ENCODE measurements at regions not wholly inside any gene's neighbourhood (a gene's known extent, or its start where the extent isn't known, plus 50 kb on each side); places are given as distances from the start of the nearest gene placed in this dataset.

DNA sequence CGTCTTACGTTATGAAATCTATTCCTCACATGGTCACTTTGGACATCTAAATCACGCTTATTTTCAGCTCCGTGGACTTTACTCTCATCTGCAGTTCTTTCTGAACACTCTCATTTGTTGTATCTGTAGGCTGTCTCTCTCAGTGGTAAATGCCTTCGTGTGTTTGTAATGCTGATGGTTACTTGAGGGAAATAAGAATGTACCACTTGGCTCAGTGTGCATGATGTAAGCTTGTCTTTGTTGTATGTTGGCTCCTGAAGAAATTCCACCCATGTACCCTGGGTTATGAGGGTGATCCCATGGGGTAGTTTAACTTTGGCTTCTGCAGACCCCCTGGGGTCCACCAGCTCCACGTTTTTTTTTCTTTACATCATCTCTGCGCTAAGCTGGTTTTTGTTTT, 378.4 kb downstream of the SETD4 start:
- peaks cover 40% of the 10 kb centered on the region for H3K27me3 ChIP-seq (ENCODE audit: low read depth)
- intact Hi-C loops (cut with micrococcal nuclease), result no loop called here
- H3K27ac ChIP-seq (replicated peaks), result no peak overlapping the region
- no peak overlapping the region for H3K4me3 ChIP-seq
- no peaks in the 10 kb centered on the region for H3K9me3 ChIP-seq (replicated peaks)
- no peaks in the 10 kb centered on the region for H3K4me1 ChIP-seq
- TF ChIP-seq, protein P1, sequence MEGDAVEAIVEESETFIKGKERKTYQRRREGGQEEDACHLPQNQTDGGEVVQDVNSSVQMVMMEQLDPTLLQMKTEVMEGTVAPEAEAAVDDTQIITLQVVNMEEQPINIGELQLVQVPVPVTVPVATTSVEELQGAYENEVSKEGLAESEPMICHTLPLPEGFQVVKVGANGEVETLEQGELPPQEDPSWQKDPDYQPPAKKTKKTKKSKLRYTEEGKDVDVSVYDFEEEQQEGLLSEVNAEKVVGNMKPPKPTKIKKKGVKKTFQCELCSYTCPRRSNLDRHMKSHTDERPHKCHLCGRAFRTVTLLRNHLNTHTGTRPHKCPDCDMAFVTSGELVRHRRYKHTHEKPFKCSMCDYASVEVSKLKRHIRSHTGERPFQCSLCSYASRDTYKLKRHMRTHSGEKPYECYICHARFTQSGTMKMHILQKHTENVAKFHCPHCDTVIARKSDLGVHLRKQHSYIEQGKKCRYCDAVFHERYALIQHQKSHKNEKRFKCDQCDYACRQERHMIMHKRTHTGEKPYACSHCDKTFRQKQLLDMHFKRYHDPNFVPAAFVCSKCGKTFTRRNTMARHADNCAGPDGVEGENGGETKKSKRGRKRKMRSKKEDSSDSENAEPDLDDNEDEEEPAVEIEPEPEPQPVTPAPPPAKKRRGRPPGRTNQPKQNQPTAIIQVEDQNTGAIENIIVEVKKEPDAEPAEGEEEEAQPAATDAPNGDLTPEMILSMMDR (IDR thresholded peaks at IDR 0.05; ENCODE audit: borderline replicate concordance), result no peak
- DNase-seq, result no peak
- no peaks in the 10 kb centered on the region for H3K36me3 ChIP-seq

DNA sequence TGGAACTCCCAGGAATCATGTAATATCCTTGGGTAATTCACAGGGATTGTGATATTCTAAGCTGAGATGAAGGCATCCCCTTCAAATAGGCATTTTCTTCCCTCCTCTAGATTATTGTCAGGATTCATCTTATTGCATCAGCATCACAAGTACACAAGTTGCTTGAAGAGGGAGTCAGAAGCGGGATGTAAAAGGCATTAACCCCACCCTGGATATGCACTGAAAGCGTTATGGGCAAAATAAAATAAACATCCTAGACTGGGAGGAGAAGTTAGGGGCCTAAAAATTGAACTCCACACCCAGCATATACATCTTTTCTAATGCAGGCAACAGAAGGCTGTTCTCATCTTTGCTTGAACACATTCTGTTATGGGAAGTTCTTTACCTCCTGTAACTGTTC, 381.2 kb downstream of the SETD4 start:
- TF ChIP-seq, protein P1 (IDR thresholded peaks at IDR 0.05; ENCODE audit: borderline replicate concordance), result no peak
- Histone ChIP-seq H3K36me3 (no peaks in the 10 kb centered on the region), H3K4me1 (no peaks in the 10 kb centered on the region), H3K9me3 (replicated peaks) (no peaks in the 10 kb centered on the region), H3K27me3 (ENCODE audit: low read depth) (peaks cover 43% of the 10 kb centered on the region), H3K4me3 (no peak overlapping the region), H3K27ac (replicated peaks) (no peak overlapping the region)
- no peak for DNase-seq
- intact Hi-C loops (cut with micrococcal nuclease), result no loop called here

DNA sequence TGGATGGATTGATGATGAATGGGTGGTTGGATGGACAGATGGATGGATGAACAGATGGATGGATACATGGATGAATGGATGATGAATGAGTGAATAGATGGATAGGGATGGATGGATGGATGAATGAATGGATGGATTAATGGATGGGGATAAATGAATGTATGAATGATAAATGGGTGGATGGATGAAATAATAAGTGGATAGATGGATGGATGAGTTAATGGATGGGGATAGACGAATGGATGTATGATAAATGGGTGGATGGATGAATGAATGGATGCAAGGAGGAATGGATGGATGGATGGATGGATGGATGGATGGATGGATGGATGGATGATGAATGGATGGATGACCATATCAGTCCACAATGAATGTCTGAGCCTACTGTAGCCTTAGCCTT, 381.9 kb downstream of the SETD4 start:
- Histone ChIP-seq H3K4me3 (no peak overlapping the region), H3K36me3 (no peaks in the 10 kb centered on the region), H3K4me1 (no peaks in the 10 kb centered on the region), H3K27me3 (ENCODE audit: low read depth) (peaks cover 49% of the 10 kb centered on the region), H3K27ac (replicated peaks) (no peak overlapping the region), H3K9me3 (replicated peaks) (no peaks in the 10 kb centered on the region)
- TF ChIP-seq, protein P1 (IDR thresholded peaks at IDR 0.05; ENCODE audit: borderline replicate concordance), result no peak
- intact Hi-C loops (cut with micrococcal nuclease), result no loop called here
- DNase-seq, result no peak

DNA sequence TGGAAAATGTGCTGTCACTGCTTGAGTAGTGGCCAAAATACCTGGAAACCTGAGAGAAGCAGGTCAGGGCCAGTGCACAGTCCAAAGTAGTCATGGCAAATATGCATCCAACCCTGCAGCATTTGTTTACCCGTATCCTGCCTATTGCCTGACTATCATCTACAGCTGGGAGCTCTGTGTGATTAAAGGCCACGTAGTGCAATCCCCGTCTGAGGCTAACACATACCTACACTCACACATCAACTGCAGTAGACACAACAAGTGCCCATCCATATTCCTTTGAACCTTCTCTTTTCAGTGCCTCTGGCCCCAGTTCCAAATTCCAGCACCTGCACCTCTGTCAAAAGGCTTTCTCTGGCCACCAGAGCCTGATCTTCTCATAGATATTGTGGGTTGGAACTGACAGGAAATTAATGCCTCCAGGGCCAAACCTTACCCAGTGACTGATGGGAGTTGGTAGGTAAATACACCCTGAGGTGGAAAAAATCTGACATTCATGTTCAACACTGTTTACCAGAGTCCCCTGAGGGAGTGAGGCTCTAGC, 383.0 kb downstream of the SETD4 start:
- peaks cover 54% of the 10 kb centered on the region for H3K27me3 ChIP-seq (ENCODE audit: low read depth)
- H3K9me3 ChIP-seq (replicated peaks), result no peaks in the 10 kb centered on the region
- H3K4me3 ChIP-seq, result no peak overlapping the region
- TF ChIP-seq, protein P1 (IDR thresholded peaks at IDR 0.05; ENCODE audit: borderline replicate concordance), result no peak
- no peak for DNase-seq
- H3K27ac ChIP-seq (replicated peaks), result no peak overlapping the region
- intact Hi-C loops (cut with micrococcal nuclease), result no loop called here
- no peaks in the 10 kb centered on the region for H3K4me1 ChIP-seq
- H3K36me3 ChIP-seq, result no peaks in the 10 kb centered on the region

DNA sequence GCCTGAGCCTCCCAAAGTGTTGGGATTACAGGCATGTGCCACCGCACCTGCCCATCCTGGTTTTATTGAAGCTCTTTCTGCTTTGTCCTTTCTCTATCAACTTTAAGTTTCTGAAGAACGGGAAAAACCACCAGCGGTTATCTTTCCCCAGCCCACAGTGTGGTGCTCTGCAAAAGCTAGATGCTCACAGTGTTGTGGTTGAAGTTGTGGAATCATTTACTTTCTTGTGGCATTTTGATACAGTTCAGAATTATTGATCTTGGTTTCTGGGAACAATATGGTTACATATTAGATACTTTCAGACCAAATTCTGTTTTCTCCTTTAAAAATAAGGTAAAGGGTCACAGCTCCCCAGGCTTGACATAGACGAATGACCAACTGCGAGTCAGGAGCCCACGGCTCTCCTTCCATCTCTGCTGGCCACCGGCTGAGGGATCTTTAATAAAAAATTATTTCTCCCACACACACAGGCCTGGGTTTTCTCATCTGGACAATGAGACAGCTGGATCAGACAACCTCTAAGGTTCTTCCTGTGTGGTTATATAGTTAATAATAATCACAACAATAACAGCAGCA, 385.3 kb downstream of the SETD4 start:
- H3K27ac ChIP-seq (replicated peaks), result no peak overlapping the region
- no peaks in the 10 kb centered on the region for H3K36me3 ChIP-seq
- H3K4me1 ChIP-seq, result no peaks in the 10 kb centered on the region
- H3K9me3 ChIP-seq (replicated peaks), result no peaks in the 10 kb centered on the region
- no peak for DNase-seq
- H3K27me3 ChIP-seq (ENCODE audit: low read depth), result peaks cover 35% of the 10 kb centered on the region
- no peak overlapping the region for H3K4me3 ChIP-seq
- intact Hi-C loops (cut with micrococcal nuclease), result no loop called here
- TF ChIP-seq, protein P1 (IDR thresholded peaks at IDR 0.05; ENCODE audit: borderline replicate concordance), result no peak

Measured in left ventricle myocardium inferior (tissue), 1 donor.